ENCODE measurements at regions not wholly inside any gene's neighbourhood (a gene's known extent, or its start where the extent isn't known, plus 50 kb on each side); places are given as distances from the start of the nearest gene placed in this dataset.
A peak's percentile ranks its signal among the peaks of the same experiment; 100 is the strongest.

DNA sequence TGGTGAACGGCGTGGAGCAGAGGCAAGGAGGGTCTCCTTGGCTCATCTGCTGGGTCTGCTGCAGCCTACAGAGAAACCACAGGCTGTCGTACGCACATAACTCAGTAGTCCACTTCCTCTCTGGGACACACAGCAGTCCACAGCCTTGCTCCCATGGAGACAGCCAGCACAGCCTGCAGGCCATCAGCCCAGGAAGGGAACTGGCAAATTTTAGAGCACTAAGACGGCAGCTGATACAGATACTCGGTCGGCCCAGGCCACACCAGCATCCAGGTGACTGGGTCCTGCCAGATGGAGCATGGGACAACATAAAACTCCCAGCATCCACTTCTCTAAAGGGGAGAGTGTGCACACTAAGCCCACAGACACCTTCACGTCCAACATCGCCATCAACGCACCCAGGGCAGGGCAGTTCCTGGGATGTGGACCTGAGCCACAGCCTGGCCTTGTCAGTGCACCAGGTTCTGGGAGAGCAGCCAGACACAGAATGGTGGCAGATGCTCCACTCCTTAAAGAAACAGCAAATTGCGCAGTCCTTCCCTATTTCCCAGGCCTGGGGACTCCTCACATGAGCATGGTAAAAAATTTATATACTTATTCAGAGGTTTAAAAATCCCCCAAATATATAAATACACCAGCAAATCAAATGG lies 247.1 kb upstream of the RAB4A start:
- no peak for TF ChIP-seq CTCF (IDR thresholded peaks at IDR 0.05; ENCODE audit: unreplicated experiment)
- Mint-ChIP-seq H3K4me1 (ENCODE audit: unreplicated experiment) (peaks cover 30% of the 10 kb centered on the region), H3K4me3 (ENCODE audit: unreplicated experiment) (no peak overlapping the region), H3K9me3 (ENCODE audit: unreplicated experiment) (no peaks in the 10 kb centered on the region), H3K36me3 (ENCODE audit: low read depth, unreplicated experiment) (no peaks in the 10 kb centered on the region), H3K27me3 (ENCODE audit: unreplicated experiment) (peaks cover 5% of the 10 kb centered on the region), H3K27ac (ENCODE audit: unreplicated experiment) (no peak overlapping the region)
- no peak for DNase-seq (ENCODE audit: low spot score)

GRCh38 chr1:229024528-229025130 lies 246.3 kb upstream of the RAB4A start:
- TF ChIP-seq CTCF (IDR thresholded peaks at IDR 0.05; ENCODE audit: unreplicated experiment): no peak
- Mint-ChIP-seq H3K4me3 (ENCODE audit: unreplicated experiment) (no peak overlapping the region), H3K27me3 (ENCODE audit: unreplicated experiment) (peaks cover 5% of the 10 kb centered on the region), H3K4me1 (ENCODE audit: unreplicated experiment) (peaks cover 30% of the 10 kb centered on the region), H3K9me3 (ENCODE audit: unreplicated experiment) (no peaks in the 10 kb centered on the region), H3K36me3 (ENCODE audit: low read depth, unreplicated experiment) (no peaks in the 10 kb centered on the region), H3K27ac (ENCODE audit: unreplicated experiment) (no peak overlapping the region)
- DNase-seq (ENCODE audit: low spot score): no peak

- Mint-ChIP-seq H3K9me3 (ENCODE audit: unreplicated experiment) (no peaks in the 10 kb centered on the region), H3K27me3 (ENCODE audit: unreplicated experiment) (peaks cover 5% of the 10 kb centered on the region), H3K27ac (ENCODE audit: unreplicated experiment) (no peak overlapping the region), H3K4me3 (ENCODE audit: unreplicated experiment) (no peak overlapping the region), H3K36me3 (ENCODE audit: low read depth, unreplicated experiment) (no peaks in the 10 kb centered on the region), H3K4me1 (ENCODE audit: unreplicated experiment) (peaks cover 30% of the 10 kb centered on the region)
- no peak for TF ChIP-seq CTCF (IDR thresholded peaks at IDR 0.05; ENCODE audit: unreplicated experiment)
- DNase-seq (ENCODE audit: low spot score): no peak
Observed at GRCh38 chr1:229025576-229025975, 245.3 kb upstream of the RAB4A start.

DNA sequence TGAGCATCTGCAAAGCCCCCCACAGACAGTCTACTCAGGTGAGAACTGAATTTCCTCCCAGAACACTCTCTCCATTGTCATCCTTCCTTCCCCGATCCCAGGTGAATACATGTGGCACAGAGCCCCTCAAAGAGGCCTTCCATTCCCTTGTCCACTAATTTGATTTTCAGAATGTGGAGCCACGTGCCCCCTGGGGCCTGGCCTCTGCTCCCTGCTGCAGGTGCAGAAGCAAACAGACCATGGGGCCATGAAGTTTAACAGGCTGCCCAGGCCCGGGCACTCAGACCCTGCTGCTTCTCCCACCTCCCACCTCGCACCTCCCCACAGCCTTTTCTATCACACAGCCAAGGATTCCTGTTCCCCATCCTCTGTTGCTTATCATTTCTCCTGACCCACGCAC lies 243.8 kb upstream of the RAB4A start:
- TF ChIP-seq CTCF (IDR thresholded peaks at IDR 0.05; ENCODE audit: unreplicated experiment): no peak
- peak overlapping the region; percentile 62 for H3K27ac Mint-ChIP-seq (ENCODE audit: unreplicated experiment)
- H3K4me3 Mint-ChIP-seq (ENCODE audit: unreplicated experiment): peak overlapping the region; percentile 14
- peaks cover 28% of the 10 kb centered on the region for H3K4me1 Mint-ChIP-seq (ENCODE audit: unreplicated experiment)
- no peak for DNase-seq (ENCODE audit: low spot score)
- no peaks in the 10 kb centered on the region for H3K36me3 Mint-ChIP-seq (ENCODE audit: low read depth, unreplicated experiment)
- H3K9me3 Mint-ChIP-seq (ENCODE audit: unreplicated experiment): no peaks in the 10 kb centered on the region
- peaks cover 5% of the 10 kb centered on the region for H3K27me3 Mint-ChIP-seq (ENCODE audit: unreplicated experiment)

- peak overlapping the region; percentile 14 for H3K4me3 Mint-ChIP-seq (ENCODE audit: unreplicated experiment)
- peak overlapping the region; percentile 62 for H3K27ac Mint-ChIP-seq (ENCODE audit: unreplicated experiment)
- no peaks in the 10 kb centered on the region for H3K9me3 Mint-ChIP-seq (ENCODE audit: unreplicated experiment)
- peaks cover 3% of the 10 kb centered on the region for H3K27me3 Mint-ChIP-seq (ENCODE audit: unreplicated experiment)
- peaks cover 34% of the 10 kb centered on the region for H3K4me1 Mint-ChIP-seq (ENCODE audit: unreplicated experiment)
- DNase-seq (ENCODE audit: low spot score): no peak
- no peak for TF ChIP-seq CTCF (IDR thresholded peaks at IDR 0.05; ENCODE audit: unreplicated experiment)
- H3K36me3 Mint-ChIP-seq (ENCODE audit: low read depth, unreplicated experiment): no peaks in the 10 kb centered on the region
Observed at GRCh38 chr1:229027622-229028182, 243.2 kb upstream of the RAB4A start.

Measured in endothelial cell (in vitro differentiated cells).